Erythroblast (primary cell): ENCODE measurements at regions not wholly inside any gene's neighbourhood (a gene's known extent, or its start where the extent isn't known, plus 50 kb on each side); places are given as distances from the start of the nearest gene placed in this dataset.

ENCODE experiments used
- GATA1 ChIP-seq: IDR thresholded peaks from 2 replicates; pipeline ENCODE4 v1.6.1; 2011; ENCODE audit warnings: low read depth, mild to moderate bottlenecking, control low read depth, low read length, moderate library complexity
- POLR2A ChIP-seq: IDR thresholded peaks from 2 replicates; pipeline ENCODE4 v1.6.1; 2011; ENCODE audit warnings: mild to moderate bottlenecking, low read length

GRCh38 chr11:91608677-91609076, 615.9 kb upstream of the FAT3 start:
- TF ChIP-seq POLR2A (no peak), GATA1 (no peak)
